ENCODE measurements at regions not wholly inside any gene's neighbourhood (a gene's known extent, or its start where the extent isn't known, plus 50 kb on each side); places are given as distances from the start of the nearest gene placed in this dataset.
"Not testable (repeated sequence)": the region's sequence is repeated elsewhere in the genome, so short reads cannot be mapped to it uniquely, and the experiment has no call there.

DNA sequence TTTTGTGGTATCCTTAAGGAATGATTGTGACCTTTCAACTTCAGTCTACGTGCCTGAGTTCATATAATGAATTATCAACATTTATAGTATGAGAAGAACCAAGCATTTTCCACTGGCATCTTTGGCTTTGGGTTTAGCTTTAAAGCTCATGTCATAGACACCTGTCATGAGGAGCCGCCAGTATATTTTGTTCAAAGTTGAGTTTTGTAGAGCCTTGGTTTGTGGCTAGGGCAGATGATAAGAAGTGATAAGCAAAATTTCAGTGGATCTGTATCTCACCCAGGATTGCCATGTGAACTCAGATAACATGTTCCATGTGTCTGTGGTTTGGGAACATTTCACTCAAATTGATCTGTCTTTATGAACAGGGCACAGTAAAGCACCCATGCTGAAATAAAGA is 873.2 kb downstream of the STPG2 start:
- H3K4me3 ChIP-seq (ENCODE audit: low read depth, low read length): no peak overlapping the region
- TF ChIP-seq, protein P1, sequence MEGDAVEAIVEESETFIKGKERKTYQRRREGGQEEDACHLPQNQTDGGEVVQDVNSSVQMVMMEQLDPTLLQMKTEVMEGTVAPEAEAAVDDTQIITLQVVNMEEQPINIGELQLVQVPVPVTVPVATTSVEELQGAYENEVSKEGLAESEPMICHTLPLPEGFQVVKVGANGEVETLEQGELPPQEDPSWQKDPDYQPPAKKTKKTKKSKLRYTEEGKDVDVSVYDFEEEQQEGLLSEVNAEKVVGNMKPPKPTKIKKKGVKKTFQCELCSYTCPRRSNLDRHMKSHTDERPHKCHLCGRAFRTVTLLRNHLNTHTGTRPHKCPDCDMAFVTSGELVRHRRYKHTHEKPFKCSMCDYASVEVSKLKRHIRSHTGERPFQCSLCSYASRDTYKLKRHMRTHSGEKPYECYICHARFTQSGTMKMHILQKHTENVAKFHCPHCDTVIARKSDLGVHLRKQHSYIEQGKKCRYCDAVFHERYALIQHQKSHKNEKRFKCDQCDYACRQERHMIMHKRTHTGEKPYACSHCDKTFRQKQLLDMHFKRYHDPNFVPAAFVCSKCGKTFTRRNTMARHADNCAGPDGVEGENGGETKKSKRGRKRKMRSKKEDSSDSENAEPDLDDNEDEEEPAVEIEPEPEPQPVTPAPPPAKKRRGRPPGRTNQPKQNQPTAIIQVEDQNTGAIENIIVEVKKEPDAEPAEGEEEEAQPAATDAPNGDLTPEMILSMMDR (IDR thresholded peaks at IDR 0.05; ENCODE audit: low read depth, low read length, missing control alignments): no peak
- no peak for DNase-seq (ENCODE audit: low read depth)

DNA sequence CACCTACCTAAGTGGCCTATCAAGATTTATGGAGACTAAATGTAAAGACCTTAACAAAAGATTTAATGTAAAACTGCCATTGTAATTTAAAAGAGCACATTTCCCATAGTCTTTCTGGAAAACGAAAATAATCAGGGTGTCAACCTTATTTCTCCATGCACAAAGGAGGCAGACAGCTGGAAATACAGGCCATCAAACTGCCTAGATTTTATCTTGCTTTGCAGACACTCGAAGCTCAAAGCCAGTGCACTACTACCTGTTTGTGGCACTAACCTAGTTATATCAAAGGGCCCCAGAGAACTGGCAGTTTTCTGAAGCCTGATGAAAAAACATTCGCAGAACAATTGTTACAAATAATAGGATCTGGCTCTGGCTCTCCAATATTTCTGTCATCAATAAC is 863.9 kb downstream of the STPG2 start:
- TF ChIP-seq, protein P1 (IDR thresholded peaks at IDR 0.05; ENCODE audit: low read depth, low read length, missing control alignments): no peak
- DNase-seq (ENCODE audit: low read depth): no peak
- no peak overlapping the region for H3K4me3 ChIP-seq (ENCODE audit: low read depth, low read length)

DNA sequence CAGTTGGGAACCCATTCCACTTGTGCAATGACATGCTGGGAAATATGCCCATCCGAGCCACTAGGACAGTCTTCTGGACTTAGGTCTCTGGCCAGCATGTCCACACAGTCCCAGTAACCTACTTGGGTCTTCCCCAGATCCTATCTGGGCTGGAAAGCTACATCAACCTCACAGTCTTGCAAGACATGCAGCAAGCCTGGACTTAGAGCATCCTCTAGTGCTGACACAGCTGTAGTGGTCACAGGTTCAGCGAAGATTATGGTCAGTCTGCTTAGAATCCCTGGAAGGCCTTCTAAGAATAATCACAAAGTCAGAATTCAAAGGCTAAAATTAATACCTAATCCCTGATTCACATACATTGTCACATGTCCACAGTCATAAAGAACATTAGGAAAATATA is 842.7 kb downstream of the STPG2 start:
- TF ChIP-seq, protein P1 (IDR thresholded peaks at IDR 0.05; ENCODE audit: low read depth, low read length, missing control alignments): no peak
- DNase-seq (ENCODE audit: low read depth): no peak

DNA sequence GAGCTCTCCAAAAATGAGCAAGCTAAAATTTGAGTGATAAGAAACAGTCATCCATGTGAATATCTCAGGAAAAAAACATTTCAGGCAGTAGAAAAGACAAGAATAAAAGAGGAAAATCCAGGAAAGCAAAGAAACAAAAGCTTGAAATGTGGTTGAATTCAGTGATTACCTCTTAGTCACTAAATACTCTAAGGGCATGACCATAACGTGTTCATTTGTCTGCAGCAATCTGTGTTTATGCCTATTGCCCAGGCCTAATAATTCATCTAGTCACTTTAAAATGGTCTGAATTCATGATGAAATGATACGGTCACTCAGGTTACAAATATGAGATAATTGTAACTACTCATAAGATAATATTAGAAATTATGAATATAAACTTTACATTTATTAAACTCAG is 837.9 kb downstream of the STPG2 start:
- no peak overlapping the region for H3K4me3 ChIP-seq (ENCODE audit: low read depth, low read length)
- no peak for DNase-seq (ENCODE audit: low read depth)
- TF ChIP-seq, protein P1 (IDR thresholded peaks at IDR 0.05; ENCODE audit: low read depth, low read length, missing control alignments): no peak

More for the DNA sequence above, 842.7 kb downstream of the STPG2 start:
- no peak overlapping the region for H3K4me3 ChIP-seq (ENCODE audit: low read depth, low read length)

DNA sequence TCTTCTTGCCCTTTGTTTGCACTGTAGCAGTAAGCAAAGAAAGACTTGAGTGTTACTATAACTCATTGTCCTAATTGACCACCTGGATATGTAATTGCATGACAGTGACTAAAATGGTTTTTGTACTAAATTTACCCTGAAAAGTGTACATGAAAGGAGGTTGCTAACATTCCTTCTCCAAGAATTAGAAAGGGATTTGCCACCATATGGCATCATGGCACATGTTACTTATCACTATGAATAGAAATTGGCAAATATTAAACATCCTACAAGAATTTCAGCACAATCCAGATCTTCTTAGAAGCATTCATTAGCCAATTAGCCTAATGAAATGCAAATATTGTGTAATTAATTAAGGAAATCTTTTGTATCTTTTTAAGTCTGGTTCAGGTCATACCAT is 834.2 kb downstream of the STPG2 start:
- H3K4me3 ChIP-seq (ENCODE audit: low read depth, low read length): no peak overlapping the region
- no peak for DNase-seq (ENCODE audit: low read depth)

DNA sequence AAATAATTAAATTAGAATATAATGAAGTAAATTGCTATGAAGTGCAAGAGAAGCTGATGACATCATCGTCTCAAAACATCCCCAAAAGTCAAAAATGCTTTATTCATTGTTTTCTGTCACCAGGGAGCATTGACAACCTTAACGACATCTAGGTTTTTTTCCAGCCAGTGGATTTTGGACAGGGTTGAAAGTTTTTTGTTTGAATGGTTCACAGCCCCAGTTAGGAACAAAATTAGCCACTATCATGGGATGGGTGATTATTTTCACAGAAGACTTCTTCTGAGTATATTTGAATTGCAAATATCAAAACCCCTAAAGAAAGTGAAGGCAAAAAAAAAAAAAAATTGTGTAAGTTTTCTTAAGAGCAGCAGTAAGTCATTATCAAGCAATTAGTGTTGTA is 826.1 kb downstream of the STPG2 start:
- TF ChIP-seq, protein P1 (IDR thresholded peaks at IDR 0.05; ENCODE audit: low read depth, low read length, missing control alignments): no peak

More for the DNA sequence above, 834.2 kb downstream of the STPG2 start:
- TF ChIP-seq, protein P1 (IDR thresholded peaks at IDR 0.05; ENCODE audit: low read depth, low read length, missing control alignments): no peak

DNA sequence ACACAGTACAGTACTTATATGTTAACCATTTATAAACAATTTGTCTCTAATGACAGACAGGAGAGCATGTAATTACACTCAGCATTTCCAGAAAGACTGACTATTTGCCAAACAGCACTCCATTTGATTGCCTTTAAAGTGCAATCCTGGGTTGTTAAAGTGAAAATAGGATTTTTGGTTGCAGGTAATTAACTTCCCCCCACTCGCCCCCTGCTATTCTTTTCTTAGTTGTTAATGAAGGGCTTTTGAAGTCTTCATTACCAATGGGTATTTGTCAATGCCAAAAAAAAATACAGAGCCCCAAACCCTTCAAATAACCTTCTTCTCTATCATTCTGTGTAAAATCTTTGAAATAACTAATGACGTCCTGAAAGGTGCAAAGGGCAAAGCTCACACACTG is 825.6 kb downstream of the STPG2 start:
- TF ChIP-seq, protein P1 (IDR thresholded peaks at IDR 0.05; ENCODE audit: low read depth, low read length, missing control alignments): no peak
- no peak for DNase-seq (ENCODE audit: low read depth)
- no peak overlapping the region for H3K4me3 ChIP-seq (ENCODE audit: low read depth, low read length)

More for the DNA sequence above, 826.1 kb downstream of the STPG2 start:
- no peak overlapping the region for H3K4me3 ChIP-seq (ENCODE audit: low read depth, low read length)
- DNase-seq (ENCODE audit: low read depth): no peak

DNA sequence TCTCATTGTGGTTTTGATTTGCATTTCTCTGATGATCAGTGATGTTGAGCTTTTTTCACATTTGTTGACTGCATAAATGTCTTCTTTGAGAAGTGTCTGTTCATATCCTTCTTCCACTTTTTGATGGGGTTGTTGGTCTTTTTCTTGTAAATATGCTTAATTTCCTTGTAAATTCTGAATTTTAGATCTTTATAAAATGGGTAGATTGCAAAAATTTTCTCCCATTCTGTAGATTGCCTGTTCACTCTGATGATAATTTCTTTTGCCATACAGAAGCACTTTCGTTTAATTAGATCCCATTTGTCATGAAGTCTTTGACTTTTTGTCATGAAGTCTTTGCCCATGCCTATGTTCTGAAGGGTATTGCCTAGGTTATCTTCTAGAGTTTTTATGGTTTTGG is 817.5 kb downstream of the STPG2 start:
- not testable (repeated sequence) for DNase-seq (ENCODE audit: low read depth)

More for the DNA sequence above, 817.5 kb downstream of the STPG2 start:
- not testable (repeated sequence) for H3K4me3 ChIP-seq (ENCODE audit: low read depth, low read length)

Measured in GM12864 (cell line).